Left cardiac atrium (tissue), 4 donors: ENCODE measurements at regions not wholly inside any gene's neighbourhood (a gene's known extent, or its start where the extent isn't known, plus 50 kb on each side); places are given as distances from the start of the nearest gene placed in this dataset.

Source experiments
- ATAC-seq, 2 donors: fragments of 200-7000 bp; cut with Tn5 transposase; one replicate each; pipeline ENCODE4 v1.9.1; 2020; ENCODE audit warnings: mild to moderate bottlenecking in 2 of 2, moderate library complexity in 2 of 2
- DNase-seq: peaks from one replicate; pipeline ENCODE4 v3.0.0-alpha.2; 2020
- intact Hi-C, 2 donors: fragments of 100-400 bp; cut with DNase I; formaldehyde crosslinking; loops; one replicate each; pipeline versions ENCODE4 v1.14.1 to v1.15.1; 2022 to 2023
- donor health status: DM: no; HTN: yes; CAD: no.
- donor health status: DM: no; HTN: yes; CAD: no; lungs with severe emphysema.
- donor health status: DM: yes; HTN: yes; CAD: no.
- donor health status: Dilated cardiomyopathy.

DNA sequence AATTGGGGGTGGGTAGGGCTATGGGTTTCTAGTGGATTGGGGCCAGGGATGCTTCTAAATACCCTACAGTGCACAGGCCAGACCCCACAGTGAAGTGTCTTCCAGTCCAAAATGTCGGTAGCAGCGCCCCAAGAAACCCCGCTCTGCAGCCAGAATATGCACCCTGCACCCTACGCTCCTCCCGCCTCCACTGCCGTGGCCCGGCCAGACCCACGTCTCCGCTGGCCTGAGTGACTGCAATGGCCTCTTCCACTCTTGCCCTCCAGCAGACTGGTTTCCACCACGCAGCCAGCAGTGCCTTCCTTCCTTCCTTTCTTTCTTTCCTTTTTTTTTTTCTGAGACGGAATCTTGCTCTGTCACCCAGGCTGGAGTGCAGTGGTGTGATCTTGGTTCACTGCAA is 91.4 kb upstream of the TAF1B start:
- ATAC-seq (no peak), DNase-seq (no peak)
- intact Hi-C loops, result no loop called here

DNA sequence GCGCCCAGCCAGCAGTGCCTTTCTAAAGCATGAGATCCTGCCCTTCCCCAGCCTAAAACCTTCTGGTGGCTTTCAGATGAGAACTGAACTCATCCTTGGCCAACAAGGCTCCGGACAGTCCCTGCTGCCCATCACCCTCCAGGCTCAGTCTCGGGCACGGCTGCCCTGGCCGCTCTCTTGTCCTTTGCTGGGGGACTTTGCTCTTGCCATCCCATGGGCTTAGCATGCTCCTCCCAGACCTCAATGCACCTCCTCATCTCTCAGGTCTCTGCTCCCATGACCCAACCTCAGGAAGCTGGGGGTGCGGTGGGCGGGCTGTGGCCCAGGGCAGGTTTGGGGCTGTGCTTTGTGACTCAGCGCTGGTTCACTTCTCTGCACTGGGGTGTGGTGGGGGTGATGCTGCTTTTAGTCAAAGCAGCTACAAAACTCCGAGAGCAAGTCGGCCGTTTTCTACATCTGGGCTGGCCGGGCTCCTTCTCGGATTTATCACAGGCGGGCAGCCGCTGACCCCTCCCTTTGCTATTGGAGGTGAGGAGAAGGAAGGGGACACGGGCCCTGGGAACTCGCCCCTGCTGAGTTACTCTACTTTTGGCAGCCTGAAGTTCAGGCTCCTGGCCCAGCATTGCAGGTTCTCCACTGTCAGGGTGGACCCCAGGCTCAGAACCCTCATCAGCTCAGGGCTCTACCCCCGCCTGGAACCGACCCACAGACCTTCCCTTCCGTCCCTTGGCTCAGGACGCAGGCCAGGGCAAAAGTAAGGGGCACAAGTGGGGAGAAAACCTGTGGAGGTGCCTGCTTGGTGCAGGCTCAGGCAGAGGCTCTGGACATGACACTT is 90.6 kb upstream of the TAF1B start:
- ATAC-seq (peak in 1 of 2 donors; percentile 23), DNase-seq (no peak)
- intact Hi-C loops, result no loop called here

DNA sequence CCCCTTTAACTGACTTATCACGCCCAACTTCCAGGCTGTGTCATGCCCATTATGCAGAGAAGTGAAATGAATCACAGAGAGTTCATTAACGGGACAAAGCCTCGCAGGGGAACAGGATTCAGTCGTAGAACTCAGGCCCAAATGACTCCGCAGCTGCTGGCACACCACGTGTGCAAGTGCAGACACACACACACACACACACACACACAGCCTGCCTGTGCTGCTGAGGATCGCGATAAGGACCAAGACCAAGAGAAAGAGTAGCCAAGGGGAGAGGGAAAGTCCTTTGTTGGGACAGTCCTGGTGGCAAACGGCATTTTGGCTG is 90.0 kb upstream of the TAF1B start:
- intact Hi-C loops, result no loop called here
- peak in 1 of 2 donors; percentile 82 for ATAC-seq
- peak; percentile 76 for DNase-seq

DNA sequence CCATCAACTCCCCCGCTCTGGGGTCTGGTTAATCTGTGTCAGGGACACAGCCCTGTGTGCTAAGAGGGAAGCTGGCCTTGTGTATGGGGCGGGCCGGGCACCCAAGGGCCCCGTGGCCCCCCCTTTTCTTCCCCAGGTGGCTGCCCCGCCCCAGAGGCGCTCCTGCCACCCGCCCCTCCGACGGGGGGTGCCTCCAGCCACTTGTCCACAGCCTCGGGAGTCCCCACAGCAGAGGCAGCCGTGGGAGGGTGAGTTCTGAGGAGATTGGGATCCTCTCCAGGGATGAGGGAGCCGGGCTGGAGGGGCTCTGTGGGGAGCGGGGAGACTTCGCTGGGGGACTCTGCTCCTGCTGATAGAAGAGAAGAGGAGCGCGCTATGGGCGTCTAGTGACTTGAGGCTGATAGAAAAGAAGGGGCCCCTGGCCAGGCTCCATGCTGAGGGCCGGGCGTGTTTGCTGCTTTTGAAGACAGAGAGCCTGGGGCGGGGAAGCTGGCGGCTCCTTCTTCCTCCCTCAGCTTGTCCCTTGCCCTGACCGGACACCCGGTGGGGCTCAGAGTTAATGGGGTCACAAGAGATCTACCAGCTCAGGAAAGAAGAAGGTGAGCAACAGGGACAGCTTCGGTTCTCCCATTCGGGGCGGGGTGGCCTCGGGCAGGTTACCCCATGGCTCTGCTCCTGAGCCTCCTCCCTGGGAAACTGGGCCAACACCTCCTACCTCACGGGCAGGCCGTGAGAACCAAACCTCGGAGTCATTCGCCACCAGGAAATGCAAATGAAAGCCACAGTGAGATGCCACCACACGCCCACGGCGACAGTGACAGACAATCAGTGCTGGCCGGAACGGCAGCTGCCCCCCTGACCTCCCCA is 89.4 kb upstream of the TAF1B start:
- ATAC-seq, result no peak
- no peak for DNase-seq
- intact Hi-C loops, result no loop called here

DNA sequence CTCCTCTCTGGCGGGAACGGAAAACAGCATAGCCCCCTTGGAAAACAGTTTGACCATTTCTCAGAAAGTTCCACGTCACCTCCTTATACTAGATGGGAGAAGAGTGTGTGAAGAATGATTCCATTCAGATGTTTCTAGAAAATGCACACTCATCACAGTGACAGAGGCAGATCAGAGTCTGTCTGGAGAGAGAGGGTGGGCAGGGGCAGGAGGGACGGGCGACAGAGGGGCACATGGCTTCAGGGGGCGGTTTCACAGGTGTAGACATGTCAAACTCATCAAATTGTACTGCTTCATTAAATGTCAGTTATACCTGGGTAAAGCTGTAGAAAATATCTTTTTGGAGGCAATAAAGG is 88.8 kb upstream of the TAF1B start:
- intact Hi-C loops, result no loop called here
- ATAC-seq (no peak), DNase-seq (no peak)

DNA sequence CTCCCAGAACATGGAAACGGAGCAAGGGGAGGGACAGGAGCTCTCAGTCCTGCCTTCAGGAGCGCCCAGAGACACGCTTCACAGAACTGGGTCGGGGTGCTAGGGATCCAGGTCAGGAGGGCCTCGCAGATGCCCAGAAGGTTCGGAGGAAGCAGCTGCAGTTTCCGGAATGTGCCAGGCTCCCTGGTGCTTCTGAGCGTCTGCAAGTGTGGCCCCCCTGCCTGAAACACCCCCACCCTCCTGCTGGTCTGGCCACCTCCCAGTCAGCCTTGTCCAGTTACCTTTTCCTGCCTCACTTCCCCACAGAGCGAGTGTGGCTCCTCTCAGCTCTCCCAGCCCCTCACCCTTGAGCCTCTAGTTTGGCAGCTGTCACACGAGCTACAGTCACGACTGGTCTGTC is 88.3 kb upstream of the TAF1B start:
- ATAC-seq, result no peak
- intact Hi-C loops, result no loop called here

DNA sequence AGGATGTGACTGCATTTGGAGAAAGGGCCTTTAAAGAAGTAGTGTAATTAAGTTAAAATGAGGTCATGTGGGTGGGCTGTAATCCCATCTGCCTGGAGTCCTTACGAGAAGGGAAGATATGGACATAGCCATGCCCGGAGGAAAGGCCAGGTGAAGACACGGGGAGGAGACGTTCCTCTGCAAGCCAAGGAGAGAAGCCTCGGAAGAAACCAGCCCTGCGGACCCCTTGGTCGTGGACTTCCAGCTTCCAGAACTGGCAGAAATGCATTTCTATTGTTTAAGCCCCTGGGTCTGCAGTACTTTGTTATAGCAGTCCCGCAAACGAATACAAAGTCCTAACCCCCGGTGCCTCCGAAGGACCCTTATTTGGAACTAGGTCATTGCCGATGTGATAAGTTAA is 87.6 kb upstream of the TAF1B start:
- intact Hi-C loops, result no loop called here

More for the DNA sequence above, 88.3 kb upstream of the TAF1B start:
- DNase-seq, result no peak

DNA sequence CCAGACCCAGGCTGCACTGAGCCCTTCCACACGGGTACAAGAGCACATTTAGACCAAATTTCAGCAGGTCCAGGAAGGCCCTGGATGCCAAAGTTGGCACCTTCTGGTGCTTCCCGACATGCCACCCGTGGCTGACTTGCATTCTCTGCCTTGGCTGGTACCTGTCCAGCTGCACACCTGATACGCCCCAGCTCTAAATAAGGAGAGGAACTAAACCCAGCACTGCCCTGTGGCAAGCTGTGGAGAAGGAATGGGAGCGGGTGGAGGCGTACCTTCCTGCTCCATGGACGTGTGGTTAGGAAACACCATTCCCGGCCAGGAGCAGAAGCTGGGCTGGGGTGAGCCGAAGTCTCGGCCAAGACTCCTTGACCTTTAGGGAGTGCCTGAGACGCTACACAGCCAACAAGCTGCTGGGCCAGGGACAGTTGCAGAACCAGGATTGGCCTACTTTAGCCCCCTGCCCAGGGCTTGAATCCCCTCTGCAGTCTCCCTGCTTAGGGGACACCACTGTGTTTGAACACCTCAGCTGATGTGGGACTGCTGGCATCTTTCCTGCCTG is 86.5 kb upstream of the TAF1B start:
- intact Hi-C loops, result no loop called here

More for the DNA sequence above, 87.6 kb upstream of the TAF1B start:
- no peak for ATAC-seq
- no peak for DNase-seq

DNA sequence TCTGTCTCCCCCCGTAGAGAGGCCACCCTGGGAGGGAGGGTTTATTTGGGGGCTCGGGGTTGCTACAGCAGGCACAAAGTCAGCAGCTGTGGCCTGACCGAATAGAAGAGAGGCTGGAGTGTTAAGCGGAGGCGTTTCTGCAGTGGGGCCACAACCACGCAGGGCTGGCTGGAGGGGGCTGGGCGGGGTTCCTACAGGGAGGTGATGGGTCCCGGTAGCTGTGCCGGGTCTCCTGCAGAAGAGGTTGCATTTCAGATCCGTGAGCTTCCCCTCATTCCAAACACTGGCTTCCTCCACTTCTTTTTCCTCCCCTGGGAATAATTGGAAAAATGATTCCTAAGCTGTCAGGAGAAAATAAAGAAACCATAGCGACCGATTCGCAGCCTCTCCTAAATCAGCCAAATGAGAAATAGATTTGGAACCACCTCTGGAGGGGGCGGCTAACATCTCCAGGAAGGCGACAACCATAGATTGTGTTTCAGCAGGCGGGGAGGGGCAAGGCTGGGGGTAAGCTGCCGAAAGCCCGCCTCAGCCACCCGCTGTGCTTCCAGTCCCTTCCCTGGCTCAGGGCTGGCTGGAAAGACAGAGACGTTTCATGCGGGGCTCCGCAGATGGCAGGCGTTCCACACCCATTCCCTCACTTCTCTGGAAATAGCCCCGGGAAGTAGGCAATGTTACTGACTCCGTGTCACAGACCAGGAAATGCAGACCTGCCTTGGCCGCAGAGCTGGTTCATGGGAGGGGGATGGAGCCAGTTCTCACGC is 85.6 kb upstream of the TAF1B start:
- ATAC-seq (peak; percentile 61 to 65), DNase-seq (peak; percentile 59)
- intact Hi-C loops, result no loop called here

More for the DNA sequence above, 86.5 kb upstream of the TAF1B start:
- DNase-seq, result no peak
- no peak for ATAC-seq

DNA sequence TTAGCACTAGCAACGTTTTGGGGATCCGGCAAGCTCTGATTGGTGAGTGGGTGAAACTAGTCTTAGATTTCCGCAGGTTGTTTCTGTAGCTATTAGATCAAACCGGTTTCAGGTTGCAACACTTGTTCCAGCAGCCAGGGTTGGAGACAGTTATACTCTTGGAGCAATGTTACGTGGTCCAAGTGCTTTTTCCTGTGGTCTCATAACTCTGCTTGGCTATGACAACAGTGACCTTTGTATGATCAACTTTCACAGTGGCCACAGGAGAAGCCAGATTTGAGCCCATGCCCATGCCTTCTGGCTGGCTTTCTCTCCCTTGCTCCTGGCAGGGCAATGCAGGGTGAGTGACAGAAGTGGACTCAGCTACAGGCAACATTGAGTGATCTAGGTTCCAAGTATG is 84.5 kb upstream of the TAF1B start:
- peak; percentile 7 to 21 for ATAC-seq
- no peak for DNase-seq
- intact Hi-C loops, result no loop called here

DNA sequence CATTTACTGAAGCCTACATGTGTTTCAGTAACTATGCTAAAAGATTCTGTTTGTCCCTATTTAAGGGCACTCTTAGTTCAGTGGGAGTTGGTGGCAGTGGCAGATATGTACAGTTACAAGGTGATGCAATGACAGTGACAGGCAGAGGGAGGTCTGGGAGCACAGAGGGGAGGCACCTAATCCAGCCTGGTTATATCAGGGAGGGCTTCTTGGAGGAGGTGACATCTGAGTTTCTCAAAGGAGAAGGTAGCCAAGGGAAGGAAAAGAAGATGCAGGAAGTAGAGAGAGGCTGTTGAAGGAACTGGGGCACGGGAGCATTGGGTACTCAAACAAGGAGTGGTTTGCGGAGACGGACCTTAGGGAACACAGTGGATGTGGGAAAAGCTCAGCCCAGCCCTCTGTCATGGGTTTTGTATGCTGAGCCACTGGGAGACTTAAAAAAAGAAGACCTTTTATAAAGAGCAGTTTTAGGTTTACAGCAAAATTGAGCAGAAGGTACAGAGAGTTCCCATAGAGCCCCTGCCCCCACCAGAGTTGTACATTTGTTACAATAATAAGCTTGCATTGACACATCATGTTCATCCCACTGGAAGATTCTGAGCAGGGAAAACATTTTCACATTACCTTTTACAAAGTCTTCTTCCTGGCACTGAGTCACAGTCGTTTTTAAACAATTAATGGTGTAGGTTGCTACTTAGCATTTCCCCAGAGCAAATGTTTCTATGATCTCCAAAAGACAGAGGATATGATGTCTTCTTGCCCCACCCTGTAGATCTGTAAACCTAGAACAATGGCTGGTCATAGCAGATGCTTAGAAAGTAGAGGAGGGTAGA is 83.0 kb upstream of the TAF1B start:
- DNase-seq, result no peak
- intact Hi-C loops, result loop anchor here in 1 of 2 donors (2.0 kb wide), 1 partner anchor 45 kb away; no protein-coding TSS in a partner anchor
- no peak for ATAC-seq

DNA sequence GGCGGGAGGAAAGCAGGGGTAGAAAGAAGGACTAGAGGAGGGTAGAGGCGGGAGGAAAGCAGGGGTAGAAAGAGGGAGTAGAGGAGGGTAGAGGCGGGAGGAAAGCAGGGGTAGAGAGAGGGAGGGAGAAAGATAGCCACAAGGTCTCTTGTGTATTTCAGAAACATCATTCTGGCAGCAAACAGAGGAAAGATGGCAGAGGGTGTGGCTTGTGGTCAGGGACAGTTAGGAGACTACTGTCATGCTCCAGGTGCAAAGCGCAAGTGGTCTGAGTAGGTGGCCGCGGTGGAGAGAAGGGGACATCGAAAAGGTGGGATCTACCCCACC is 82.4 kb upstream of the TAF1B start:
- intact Hi-C loops, result loop anchor here in 1 of 2 donors (2.0 kb wide), 1 partner anchor 46 kb away; no protein-coding TSS in a partner anchor
- ATAC-seq, result no peak
- no peak for DNase-seq

DNA sequence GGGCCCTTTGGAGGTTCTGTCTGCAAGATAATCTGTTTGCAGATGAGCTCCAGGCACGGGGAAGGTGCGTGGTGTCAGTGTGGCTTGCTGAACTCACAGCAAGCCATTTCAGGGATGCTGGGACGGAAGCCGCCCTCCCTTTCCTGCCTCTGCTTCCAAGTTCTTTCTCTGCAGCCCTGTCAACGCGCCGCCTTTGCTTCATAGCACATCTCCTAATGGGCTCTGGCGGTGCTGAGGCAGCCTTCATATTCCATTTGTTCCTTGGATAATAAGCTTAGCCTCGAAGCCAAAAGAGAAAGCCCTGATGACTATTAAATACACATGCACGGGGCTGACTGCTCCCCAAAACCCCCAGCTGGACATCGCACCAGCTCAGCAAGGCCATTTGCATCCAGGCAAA is 81.7 kb upstream of the TAF1B start:
- intact Hi-C loops, result loop anchor here in 1 of 2 donors (2.0 kb wide), 1 partner anchor 47 kb away; no protein-coding TSS in a partner anchor
- ATAC-seq, result peak; percentile 20 to 67
- peak; percentile 56 for DNase-seq

DNA sequence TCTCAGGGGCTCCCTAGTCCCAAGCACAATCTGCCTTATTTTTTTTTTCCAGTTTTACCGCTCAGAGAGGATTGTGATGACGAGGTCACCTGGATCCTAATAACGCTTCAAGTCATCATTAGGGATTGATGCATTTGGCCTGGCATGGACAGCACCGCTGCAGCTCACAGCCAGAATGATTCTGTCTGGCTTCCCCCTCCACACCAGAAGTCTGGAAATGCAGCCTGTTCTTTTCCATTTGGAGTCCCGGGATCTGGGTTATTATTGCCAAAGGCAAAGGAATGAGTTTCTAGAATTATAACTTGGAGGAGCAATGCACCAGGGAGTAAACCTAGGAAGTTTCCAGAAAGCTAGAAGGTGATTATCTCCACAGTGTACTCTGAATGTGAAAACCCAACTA is 81.1 kb upstream of the TAF1B start:
- DNase-seq (no peak), ATAC-seq (no peak)
- intact Hi-C loops, result no loop called here

DNA sequence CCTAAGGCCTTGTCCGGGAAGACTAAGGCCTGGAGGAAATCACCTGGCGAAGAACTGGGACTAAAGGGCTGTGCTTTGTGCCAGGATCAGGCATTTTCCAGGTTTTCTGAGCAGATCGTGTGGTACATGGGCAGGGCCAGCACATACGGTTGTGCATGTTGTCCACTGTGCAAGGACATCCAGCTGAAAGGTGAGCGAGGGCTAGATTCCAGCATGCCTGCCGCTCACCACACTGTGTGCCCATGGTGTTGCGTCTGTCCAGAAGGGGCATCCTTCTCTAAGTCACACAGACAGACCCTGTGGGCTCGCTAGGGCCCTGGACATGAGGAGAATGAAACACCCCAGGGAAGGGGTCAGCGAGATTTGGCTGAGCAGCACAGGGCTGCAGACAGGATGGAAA is 80.3 kb upstream of the TAF1B start:
- ATAC-seq (no peak), DNase-seq (no peak)
- intact Hi-C loops, result no loop called here

DNA sequence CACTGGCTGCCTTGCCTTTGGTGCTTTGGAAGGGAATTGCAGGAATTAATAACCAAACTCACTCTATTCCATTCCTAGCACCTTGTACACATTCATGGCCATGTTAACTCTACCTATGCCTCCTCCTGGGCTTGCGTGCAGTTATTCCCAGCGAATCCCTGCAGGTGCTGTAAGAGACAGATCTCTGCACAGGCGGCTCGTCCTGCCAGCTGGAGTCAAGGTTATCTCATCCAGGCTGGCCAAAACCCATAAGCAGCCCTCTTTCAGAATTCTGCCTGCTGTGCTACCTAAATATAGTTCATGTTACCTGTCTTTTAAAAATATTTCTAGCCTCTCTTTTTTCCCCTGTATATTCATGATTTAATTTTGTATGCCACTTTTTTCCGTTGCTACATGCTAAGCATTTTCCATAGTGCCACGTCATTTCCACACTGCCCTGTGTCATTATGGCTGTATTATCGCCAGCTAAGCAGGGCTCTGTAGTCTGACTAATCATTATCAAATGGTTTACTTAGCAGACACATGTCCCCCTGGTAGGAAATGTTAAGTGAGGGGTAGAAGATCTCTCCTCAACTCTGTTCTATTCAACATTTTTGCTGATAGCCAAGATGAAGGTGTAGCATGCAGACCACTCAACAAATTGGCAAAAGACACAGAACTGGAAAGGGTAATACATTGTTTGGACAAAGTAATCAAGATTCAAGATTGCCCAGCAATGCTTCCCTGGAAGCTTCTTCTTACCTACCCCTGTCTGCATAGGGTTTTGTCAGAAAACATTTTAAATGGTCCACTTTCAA is 79.7 kb upstream of the TAF1B start:
- intact Hi-C loops, result no loop called here
- DNase-seq (no peak), ATAC-seq (no peak)

DNA sequence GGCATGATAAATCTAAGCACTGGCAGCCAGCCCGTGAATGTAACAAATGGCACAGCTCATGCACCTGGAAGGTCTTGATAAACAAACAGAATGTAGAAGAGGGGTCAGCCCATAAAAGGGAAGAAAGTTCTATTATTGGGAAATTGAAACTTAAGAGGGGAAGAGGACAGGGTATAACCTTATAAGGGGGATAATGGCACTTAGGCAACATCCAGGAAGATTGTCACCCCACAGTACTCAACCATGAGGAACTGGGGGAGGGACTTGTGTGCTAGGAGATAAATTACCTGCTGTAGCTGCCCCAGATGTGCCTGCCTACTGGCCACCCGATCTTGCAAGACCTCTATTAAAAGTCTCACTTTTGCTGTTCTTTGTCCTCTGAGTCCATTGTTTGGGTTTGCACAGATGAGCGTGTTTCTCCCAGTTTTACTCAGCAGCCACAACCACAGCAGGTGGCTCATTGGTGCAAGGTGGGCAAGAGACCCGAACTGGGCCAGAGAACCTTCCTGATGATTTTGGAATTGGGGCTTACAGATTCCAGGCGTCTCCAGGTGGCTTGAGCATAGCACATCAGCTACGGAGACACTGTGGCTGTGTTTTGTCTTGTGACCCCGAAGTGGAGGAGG is 79.0 kb upstream of the TAF1B start:
- intact Hi-C loops, result no loop called here
- ATAC-seq, result no peak
- DNase-seq, result no peak
